AML-193 (cell line): ENCODE measurements at regions not wholly inside any gene's neighbourhood (a gene's known extent, or its start where the extent isn't known, plus 50 kb on each side); places are given as distances from the start of the nearest gene placed in this dataset.

Experiments
- DNase-seq, 2 experiments: peaks; one replicate each; lab custom pipeline; 2025; lab: John Stamatoyannopoulos, UW

DNA sequence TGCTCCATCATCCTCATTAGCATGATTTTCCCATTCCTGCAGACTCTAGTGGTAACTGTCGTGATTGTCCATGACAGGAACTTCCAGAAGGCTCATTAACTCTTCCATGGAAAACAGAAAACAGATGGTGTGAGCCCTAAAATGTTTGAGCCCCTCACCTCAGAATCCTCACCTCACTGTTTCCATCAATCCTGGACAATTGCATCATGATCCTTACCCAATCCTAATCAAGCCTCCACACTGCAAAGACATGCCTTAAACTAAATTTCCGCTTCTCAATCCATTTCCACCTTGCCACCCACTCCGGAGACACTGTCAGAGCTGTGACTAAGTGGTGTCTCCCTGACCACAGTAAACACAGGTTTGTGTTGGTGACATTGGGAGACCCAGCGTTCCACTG is 311.0 kb upstream of the JARID2 start:
- no peak for DNase-seq

DNA sequence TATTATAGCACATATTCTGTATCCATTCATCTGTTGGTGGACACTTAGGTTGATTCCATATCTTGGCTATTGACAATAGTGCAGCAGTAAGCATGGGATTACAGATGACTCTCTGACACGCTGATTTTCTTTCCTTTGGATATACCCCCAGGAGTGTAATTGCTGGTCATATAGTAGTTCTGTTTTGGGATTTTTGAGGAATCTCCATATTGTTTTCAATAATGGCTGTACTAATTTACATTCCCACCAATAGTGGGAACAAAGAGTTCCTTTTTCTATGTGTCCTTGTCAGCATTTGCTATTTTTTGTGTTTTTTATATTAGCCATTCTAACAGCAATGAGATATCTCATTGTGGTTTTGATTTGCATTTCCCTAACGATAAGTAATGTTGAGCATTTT is 309.0 kb upstream of the JARID2 start:
- DNase-seq: no peak

DNA sequence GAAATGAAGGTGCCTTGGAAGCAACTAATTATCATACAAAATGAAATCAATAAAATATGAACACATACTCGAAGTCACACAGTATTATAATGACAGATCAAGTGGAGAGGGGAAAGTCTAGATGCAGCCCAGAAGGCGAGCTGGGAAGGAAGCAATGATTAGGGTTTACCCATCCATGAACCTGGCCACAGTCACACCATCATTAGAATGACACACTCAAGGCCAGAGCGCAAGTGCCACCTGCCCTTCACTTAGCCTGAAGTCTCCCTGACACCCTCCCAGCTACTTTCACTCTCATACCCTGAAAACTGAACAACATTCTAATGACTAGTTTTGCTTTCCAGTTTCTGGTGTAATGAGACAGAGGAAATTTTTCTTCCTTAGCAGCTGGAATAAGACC is 302.8 kb upstream of the JARID2 start:
- DNase-seq: no peak

DNA sequence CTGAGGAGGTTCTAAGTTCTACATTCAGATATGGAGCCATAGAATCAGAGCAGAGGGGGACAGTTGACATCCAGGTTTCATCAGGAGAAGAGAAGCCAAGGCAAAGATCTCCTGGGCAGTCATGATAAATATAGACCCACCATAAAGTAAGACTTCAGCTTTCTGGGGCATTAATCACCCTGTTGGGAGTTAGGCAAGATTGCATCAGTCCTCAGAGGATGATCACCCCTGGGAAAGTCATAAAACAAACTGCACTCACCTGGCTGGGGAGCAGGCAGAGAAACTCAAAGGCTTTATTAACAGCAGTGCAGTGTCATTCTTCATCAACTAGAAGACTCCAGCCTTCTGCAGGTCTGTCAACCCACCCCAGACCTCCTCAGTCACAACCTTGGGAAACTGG is 301.3 kb upstream of the JARID2 start:
- no peak for DNase-seq

DNA sequence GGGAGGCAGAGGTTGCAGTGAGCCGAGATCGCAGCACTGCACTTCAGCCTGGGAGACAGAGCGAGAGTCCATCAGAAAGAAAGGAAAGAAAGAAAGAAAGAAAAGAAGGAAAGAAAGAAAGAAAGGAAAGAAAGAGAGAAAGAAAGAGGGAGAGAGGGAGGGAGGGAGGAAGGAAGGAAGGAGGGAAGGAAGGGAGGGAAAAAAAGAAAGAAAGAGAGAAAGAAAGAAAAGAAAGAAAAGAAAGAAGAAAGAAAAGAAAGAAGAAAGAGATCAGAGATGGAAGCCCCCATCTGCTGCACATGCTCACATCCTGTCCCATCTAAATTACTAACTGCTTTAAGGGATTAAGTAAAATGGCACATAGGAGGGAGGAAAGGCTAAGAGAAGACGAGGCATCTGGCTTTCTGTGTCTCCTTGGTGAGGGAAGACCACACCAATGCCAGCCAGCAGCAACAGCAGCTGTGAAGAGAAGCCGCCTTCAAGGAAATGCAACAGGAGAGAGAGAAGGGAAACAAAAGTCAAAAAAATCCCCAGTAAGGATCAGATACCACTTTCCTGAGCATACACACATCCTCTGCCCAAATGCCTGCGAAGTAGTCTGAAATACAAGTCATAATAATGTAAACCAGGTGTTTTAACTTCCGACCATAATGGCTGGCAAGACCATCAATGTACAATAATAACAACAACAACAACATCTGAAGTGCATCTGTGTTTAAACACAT is 300.2 kb upstream of the JARID2 start:
- DNase-seq: no peak

DNA sequence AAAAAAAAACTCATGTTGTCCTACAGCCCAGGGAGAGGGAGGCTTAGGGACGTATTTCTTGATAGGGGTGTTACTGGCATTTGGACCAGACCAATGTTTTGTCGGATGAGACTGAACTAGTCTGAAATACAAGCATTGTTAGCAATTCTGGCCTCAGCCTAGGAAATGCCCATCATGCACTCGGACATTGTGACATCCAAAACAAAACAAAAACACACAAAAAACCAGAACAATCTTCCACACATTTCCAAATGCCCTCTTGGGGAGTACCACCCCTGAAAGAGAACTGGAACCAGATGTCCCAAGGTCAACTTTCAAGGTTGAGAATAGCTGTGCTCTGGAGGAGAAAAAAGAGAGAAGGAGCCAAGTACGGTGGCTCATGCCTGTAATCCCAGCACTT is 299.1 kb upstream of the JARID2 start:
- DNase-seq: no peak

DNA sequence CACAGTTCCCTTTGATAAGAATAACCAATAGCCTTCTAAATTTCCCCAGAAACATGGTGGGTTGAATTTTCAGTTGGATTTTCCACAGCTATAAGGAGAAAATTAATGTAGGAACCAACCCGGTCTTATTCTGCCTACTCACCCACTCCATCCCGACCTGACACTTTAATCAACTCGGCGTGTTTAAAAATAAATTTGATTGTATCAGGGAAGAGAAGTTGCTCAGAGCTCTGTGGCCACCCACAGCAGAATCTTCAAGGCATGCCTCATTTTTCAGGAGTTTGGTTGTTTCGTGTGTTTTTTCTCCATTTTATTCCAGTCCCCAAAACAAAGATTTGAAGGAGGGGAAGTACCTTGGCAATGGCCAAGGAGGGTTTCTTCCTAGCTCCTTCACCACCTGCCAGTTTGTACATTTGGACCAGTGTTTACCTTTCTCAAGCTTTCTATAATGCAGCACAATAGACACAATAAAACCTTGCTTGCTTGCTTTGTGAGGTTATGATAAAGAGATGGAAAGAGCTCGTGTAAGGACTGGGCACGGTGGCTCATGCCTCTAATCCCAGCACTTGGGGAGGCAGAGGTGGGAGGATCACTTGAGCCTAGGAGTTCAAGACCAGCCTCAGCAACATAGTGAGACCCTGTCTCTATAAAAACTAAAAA is 297.2 kb upstream of the JARID2 start:
- DNase-seq: no peak

DNA sequence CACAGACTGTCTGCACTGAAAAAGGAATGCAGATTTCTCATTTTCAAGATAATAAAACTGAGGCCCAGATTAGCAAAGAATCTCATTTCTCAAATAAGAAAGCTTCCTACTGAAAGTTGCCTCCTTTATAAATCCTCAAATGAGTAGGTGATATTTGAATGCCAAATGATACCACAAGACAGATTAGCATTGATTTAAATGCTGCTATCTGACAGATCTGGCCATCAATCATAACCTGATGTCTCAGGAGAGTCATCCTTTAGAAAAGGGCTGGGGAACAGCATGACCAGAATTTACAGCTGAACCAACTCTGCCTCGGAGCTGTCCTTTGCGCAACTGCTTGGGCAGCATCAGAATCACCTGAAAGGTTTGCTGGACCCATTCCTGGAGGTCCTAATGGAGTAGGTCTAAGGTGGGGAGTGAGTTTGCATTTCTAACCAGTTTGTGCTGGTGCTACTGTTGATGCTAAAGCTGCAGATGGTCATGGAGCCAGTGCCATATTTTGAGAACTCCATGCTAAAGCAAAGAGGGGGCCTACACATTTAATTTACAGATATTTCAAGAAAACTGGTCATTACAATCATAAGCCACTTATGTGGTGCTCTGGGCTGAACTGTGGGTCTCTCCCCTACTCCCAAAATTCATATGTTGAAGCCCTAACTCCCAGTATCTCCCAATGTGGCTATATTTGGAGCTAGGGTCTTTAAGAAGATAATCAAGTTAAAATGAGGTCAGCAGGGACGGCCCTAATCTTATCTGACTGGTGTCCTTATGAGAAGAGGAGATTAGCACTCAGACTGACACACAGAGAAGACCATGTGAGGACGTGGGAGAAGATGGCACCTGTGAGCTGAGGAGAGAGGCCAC is 295.5 kb upstream of the JARID2 start:
- DNase-seq: no peak

DNA sequence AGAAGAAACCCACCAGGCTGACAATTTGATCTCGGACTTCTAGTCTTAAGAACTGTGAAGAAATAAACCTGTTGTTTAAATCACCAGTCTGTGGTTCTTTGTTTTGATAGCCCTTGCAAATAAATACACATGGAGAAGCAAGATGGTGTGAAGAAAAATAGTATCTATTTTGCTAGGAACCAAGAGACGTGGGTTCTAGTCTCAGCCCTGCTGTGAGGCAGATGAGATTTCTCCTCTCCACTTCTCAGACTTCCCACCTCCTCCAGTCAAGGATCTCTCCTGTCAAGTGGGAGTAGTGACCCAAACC is 294.9 kb upstream of the JARID2 start:
- no peak for DNase-seq

DNA sequence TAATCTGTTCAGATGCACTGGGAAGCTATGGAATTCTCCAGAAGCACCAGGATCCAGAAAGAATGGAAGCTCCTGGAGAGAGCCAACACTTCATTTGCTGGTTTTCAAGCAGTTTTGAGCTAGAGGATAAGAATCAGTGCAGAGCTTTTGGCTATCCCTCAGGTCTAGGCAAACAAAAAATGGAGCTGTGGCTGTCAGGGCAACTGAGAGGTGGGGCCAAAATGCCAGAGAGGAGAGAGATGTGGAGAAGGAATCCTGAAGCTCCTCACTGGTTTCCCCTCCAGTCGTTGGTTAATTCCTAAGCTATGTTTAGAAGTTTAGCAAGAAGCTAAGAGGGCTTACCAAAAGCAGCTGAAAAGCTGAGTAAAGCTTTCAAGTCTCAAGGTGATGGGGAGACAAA is 294.2 kb upstream of the JARID2 start:
- DNase-seq: no peak

DNA sequence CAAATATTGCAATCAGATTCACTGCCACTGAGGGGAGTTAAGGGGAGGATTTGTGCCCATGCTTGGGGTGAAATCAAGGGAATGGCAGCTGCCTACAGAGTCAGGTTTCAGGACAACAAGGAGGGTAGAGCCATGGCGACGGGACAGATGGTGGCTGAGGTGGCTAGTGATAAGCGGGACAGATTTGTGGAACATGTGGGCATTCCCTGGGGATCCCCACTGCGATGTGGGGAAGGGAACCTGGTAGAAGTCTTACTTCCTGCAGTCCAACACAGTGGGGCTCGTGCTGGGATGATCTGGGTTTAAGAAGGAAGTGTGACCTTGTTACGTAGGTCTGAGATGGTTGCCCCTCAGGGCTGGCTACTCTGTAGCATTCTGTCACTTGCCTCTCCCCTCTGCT is 292.0 kb upstream of the JARID2 start:
- no peak for DNase-seq

DNA sequence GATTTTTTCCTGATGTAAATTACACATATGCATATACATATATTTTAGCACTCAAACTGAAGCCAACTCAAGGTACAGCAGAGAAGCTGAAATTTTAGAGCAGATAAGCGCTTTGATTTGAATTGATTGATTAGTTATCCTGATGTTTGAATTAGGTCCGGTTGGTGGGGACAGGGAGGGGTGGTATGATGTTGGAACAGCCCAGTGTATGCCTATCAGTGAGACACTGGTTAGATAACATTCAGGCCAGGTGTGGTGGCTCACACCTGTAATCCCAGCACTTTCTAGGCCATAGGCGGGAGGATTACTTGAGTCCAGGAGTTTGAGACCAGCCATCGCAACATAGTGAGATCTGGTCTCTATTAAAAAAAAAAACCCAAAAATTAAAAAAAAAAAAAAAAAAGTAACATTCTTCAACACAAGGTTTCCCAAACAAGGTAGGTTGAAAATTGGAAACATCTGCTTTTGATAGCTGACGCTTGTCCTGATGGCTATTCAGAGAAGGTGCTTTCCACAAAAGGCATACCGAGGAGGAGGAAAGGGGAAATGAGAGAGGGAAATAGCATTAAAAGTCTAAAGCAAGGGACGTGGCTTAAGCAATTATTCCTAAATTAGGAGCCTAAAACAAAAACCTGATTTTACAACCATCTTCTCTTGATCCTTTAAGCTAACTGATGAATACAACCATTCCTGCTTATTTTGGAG is 288.4 kb upstream of the JARID2 start:
- DNase-seq: no peak

DNA sequence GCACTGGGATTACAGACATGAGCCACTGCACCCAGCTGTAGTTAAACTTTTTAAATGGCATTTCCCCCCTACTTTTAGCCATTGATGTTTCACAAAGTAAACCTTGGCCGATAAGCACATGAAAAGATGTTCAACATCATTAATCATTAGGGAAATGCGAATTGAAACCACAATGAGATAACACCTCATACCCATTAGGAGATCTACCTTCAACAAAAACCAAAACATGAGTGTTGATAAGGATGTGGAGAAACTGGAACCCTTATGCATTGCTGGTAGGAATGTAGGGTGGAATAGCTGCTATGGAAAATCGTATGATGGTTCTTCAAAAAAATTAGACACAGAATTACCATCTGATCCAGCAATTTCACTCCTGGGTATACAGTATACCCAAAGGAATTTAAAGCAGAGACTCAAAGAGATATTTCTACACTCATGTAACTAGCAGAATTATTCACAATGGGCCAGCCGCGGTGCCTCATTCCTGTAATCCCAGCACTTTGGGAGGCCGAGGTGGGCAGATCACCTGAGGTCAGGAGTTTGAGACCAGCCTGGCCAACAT is 286.5 kb upstream of the JARID2 start:
- DNase-seq: no peak

DNA sequence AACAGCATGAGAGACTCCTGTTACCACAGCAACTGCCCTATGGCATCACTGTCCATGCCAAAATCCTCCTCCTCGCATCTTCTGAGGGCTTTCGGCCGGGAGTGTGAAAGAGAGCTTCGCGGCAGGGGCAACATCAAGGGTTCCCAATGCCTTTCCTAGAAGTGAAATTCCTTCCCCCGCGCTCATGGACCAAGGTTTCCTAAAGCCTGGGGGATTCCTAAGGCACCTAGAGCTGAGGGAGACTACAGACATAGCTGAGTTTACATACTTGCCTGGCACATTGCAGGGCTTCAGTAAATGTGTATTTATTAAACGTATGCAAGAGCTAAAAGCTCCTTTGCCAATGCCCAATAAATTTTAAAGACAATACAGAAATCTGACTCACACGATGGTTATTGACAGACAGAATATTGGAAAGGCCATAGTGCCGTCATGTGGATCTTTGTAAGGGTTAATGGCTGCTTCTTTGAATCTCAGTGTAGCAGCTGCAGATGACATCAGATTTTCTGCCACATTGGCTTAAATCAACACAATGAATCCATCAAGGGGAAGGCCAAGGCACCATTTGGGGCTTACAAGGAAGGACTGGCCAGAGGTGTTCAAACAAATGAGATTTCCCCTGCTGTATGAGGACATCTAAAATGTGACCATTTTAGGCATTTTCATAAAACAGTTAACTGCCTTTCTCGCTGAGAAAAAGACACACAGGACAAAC is 281.2 kb upstream of the JARID2 start:
- no peak for DNase-seq

DNA sequence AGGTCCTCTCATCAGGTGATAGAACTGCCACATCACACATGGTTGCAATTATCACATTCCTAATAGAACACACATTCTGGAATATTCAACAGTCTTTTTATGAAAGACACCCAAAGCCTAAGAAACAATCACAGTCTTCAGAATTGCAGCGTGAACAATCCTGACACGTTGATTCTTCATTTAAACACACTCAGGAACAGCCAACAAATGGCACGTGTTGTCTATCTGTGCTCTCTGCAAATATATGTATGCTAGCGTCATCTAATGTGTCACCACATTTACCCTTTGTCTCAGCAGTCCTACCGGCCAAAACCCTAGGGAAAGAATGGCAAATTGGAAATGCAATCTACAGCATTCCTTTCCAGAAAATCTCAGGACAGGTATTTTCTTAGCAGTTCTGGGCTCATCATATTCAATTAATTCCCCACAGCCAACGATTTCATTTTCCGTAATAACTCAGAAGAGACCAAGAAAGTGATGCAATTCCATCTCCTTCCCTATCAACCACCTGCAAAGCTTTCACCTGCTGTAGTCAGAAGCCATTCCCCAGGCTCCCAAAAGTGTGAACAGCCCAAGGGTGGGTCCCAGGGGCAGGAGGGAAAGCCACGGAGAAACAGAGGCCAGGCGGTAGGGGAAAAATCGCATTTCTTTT is 280.3 kb upstream of the JARID2 start:
- DNase-seq: no peak

DNA sequence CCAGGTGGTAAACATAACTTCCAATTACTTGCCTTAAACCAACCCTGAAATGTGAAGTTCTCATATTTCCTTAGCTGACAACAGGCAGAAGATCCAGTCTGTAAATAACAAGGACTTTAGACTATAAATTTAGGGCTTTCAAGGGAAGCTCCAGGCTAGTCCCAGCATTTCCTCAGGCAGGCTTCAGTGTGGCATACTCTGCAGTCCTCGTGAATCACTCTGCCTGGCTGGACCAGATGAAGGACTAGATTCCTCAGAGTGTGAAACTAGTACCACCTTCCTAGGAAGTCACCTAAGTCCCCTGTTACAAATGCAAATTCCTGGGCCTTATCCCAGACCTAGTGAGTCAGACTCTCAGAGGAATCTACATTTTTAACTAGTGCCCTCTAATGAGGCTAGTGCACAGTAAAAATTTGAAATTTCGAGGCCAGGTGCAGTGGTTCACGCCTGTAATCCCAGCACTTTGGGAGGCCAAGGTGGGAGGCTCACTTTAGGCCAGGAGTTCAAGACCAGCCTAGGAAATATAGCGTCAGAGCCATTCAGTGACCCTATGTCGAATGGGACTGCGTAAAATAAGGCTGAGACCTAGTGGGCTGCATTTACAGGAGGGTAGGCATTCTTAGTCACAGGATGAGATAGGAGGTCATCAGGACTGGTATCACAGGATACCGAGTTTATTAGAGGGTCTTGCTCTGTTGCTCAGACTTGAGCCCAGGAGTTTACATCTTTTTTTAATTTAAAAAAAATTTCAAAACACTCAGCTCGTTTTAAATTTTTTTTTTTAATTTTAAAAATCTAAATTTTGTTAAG is 279.6 kb upstream of the JARID2 start:
- no peak for DNase-seq

DNA sequence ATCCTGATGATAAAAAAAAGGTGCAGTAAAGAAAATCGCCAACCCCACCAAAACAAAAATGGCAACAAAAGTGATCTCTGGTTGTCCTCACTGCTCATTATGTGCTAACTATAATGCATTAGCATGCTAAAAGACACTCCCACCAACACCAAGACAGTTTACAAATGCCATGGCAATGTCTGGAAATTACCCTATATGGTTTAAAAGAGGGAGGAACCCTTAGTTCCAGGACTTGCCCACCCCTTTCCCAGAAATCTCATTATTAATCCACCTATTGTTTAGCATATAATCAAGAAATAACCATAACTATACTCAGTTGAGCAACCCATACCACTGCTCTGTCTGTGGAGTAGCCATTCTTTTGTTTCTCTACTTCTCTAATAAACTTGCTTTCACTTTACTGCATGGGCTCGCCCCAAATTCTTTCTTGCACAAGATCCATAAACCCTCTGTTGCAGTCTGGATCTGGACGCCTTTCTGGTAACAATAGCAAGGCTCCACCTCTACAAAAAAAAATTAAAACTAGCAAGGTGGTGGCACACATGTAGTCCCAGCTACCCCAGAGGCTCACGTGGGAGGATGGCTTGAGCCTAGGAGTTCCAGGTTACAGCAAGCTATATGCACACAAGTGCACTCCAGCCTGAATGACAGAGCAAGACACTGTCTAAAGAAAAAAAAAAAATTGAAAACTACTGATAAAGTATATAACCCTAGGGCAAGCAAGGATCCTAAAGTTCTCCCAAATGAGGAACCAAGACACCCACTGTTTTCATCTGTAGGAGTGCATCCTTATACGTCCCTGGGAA is 278.8 kb upstream of the JARID2 start:
- peak; percentile 16 to 35 for DNase-seq

DNA sequence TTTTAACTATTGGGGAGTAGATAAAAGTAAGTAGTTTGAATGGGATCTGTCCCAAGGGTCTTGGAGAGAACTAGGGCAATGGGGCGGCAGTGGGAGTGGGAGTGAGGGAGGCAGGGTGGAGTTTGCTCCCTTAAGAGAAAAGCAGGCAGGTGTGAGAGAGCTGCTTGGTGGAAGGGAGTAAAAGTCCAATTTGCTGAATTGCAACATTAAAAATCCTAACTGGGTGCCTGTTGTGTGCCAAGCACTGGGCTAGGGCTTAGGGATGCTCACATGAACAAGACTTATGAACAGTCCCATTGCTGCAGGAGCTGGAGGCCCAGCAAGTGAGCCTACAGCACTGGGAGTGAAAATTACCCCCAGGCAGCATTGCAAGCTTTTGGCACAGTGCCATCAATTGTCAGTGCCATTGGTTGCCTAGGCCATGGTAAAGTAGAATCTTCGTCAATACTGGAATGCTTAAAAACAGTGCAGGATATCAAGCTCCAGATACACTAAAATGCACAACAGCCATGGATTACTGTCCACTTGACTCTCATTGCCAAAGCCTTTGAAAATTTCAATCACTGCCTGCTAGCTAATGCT is 277.7 kb upstream of the JARID2 start:
- DNase-seq: no peak

DNA sequence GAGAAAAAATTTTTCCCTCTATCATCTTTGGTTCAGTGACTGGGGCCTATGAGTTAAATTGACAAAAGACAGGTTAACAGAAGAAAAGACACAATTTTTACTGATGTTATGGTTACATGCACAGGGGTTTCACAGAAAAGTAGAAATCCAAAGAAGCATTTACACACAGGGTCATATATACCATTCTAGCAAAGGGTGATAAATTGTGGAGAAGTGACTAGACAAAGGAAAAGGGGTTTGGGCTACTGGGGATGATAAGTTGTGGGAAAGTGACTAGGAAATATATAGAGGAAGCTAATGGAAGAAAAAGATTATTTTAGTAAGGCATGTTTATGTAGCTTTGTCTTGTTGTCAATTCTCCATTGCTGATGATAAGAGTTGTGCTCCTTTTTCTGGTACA is 276.7 kb upstream of the JARID2 start:
- DNase-seq: no peak
